ENCODE measurements at regions not wholly inside any gene's neighbourhood (a gene's known extent, or its start where the extent isn't known, plus 50 kb on each side); places are given as distances from the start of the nearest gene placed in this dataset.

- TF ChIP-seq EP300 (IDR thresholded peaks at IDR 0.05) (no peak), POLR2AphosphoS5 (IDR thresholded peaks at IDR 0.05) (no peak), CTCF (IDR thresholded peaks at IDR 0.05) (no peak), POLR2A (IDR thresholded peaks at IDR 0.05) (no peak)
- ATAC-seq (ENCODE audit: low FRiP score in 2 of 2) (no peak), DNase-seq (no peak)
- H3K9me3 ChIP-seq, result peaks cover 0 to 13% (median 5%) of the 10 kb centered on the region in 4 donors
- no peaks in the 10 kb centered on the region for H3K27me3 ChIP-seq
- H3K4me1 ChIP-seq, result no peaks in the 10 kb centered on the region
- WGBS, 2 donors, result 65 to 79% methylated on average over 1 of the region's 1 CpG
- H3K36me3 ChIP-seq, result no peaks in the 10 kb centered on the region
- H3K27ac ChIP-seq, result no peak overlapping the region
- H3K4me3 ChIP-seq, result no peak overlapping the region
These were observed 1134.4 kb downstream of the XPNPEP1 start for GRCh38 chr10:108788891-108789290.

GRCh38 chr10:108787932-108788331 is 1135.4 kb downstream of the XPNPEP1 start:
- H3K9me3 ChIP-seq, result peaks cover 0 to 13% (median 5%) of the 10 kb centered on the region in 4 donors
- TF ChIP-seq POLR2A (IDR thresholded peaks at IDR 0.05) (no peak), POLR2AphosphoS5 (IDR thresholded peaks at IDR 0.05) (no peak), EP300 (IDR thresholded peaks at IDR 0.05) (no peak), CTCF (IDR thresholded peaks at IDR 0.05) (no peak)
- H3K27me3 ChIP-seq, result no peaks in the 10 kb centered on the region
- ATAC-seq (ENCODE audit: low FRiP score in 2 of 2) (no peak), DNase-seq (no peak)
- no peaks in the 10 kb centered on the region for H3K4me1 ChIP-seq
- WGBS, 2 donors, result 17 to 21% methylated on average over 1 of the region's 1 CpG
- no peaks in the 10 kb centered on the region for H3K36me3 ChIP-seq
- H3K27ac ChIP-seq, result no peak overlapping the region
- no peak overlapping the region for H3K4me3 ChIP-seq

DNA sequence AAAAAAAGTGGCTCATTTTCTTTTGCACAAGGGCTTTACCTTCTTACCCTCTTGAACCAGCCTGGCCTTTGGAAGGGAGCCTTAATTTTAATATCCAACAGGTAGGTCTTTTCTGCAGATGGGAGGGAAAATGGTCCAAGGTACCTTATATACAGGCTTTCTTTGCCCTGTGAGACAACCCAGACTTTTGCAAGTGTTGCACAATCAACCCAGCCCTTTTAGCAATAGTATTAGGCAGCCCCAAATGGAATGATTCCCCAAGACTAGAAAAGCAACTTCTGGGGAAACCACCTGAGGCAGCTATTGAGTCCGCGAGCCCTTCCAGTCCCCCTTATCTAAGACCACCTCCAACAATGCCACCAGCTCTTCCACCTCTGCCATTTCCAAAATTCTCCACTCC is 1138.3 kb downstream of the XPNPEP1 start:
- DNase-seq, result no peak
- TF ChIP-seq CTCF (IDR thresholded peaks at IDR 0.05) (no peak), EP300 (IDR thresholded peaks at IDR 0.05) (no peak), POLR2AphosphoS5 (IDR thresholded peaks at IDR 0.05) (no peak), POLR2A (IDR thresholded peaks at IDR 0.05) (no peak)
- 89 to 94% methylated on average over 2 of the region's 2 CpGs for WGBS, 2 donors
- H3K9me3 ChIP-seq, result peaks cover 0 to 13% (median 5%) of the 10 kb centered on the region in 4 donors
- no peak overlapping the region for H3K27ac ChIP-seq
- no peak overlapping the region for H3K4me3 ChIP-seq
- ATAC-seq (ENCODE audit: low FRiP score in 2 of 2), result no peak
- H3K36me3 ChIP-seq, result no peaks in the 10 kb centered on the region
- no peaks in the 10 kb centered on the region for H3K27me3 ChIP-seq
- no peaks in the 10 kb centered on the region for H3K4me1 ChIP-seq

- Histone ChIP-seq H3K36me3 (no peaks in the 10 kb centered on the region), H3K4me1 (no peaks in the 10 kb centered on the region), H3K4me3 (no peak overlapping the region), H3K27me3 (no peaks in the 10 kb centered on the region), H3K9me3 (peaks cover 0 to 13% (median 5%) of the 10 kb centered on the region in 4 donors), H3K27ac (no peak overlapping the region)
- ATAC-seq (ENCODE audit: low FRiP score in 2 of 2) (no peak), DNase-seq (no peak)
- TF ChIP-seq POLR2AphosphoS5 (IDR thresholded peaks at IDR 0.05) (no peak), EP300 (IDR thresholded peaks at IDR 0.05) (no peak), POLR2A (IDR thresholded peaks at IDR 0.05) (no peak), CTCF (IDR thresholded peaks at IDR 0.05) (no peak)
- 83 to 87% methylated on average over 5 of the region's 5 CpGs for WGBS, 2 donors
These were observed 1138.8 kb downstream of the XPNPEP1 start for GRCh38 chr10:108784534-108784933.

- TF ChIP-seq POLR2AphosphoS5 (IDR thresholded peaks at IDR 0.05), result no peak
- TF ChIP-seq EP300 (IDR thresholded peaks at IDR 0.05), result no peak
- TF ChIP-seq POLR2A (IDR thresholded peaks at IDR 0.05), result no peak
- TF ChIP-seq CTCF (IDR thresholded peaks at IDR 0.05), result peak in 5 of 6 experiments; percentile 13 to 65 (median 49)
- 65 to 78% methylated on average over 1 of the region's 1 CpG for WGBS, 2 donors
- peak in 1 of 2 donors; percentile 34 for ATAC-seq (ENCODE audit: low FRiP score in 2 of 2)
- Histone ChIP-seq H3K4me3 (no peak overlapping the region), H3K4me1 (no peaks in the 10 kb centered on the region), H3K9me3 (peaks cover 0 to 13% (median 5%) of the 10 kb centered on the region in 4 donors), H3K27ac (no peak overlapping the region), H3K36me3 (no peaks in the 10 kb centered on the region), H3K27me3 (no peaks in the 10 kb centered on the region)
- peak in 1 of 2 donors; percentile 31 for DNase-seq
These were observed 1139.4 kb downstream of the XPNPEP1 start for GRCh38 chr10:108783897-108784296.

Data from upper lobe of left lung (tissue), 6 donors.